ENCODE measurements at regions not wholly inside any gene's neighbourhood (a gene's known extent, or its start where the extent isn't known, plus 50 kb on each side); places are given as distances from the start of the nearest gene placed in this dataset.

- no peak for TF ChIP-seq CTCF (IDR thresholded peaks at IDR 0.05)
Measured at GRCh38 chr10:55348534-55348933, 547.5 kb upstream of the PCDH15 start.

DNA sequence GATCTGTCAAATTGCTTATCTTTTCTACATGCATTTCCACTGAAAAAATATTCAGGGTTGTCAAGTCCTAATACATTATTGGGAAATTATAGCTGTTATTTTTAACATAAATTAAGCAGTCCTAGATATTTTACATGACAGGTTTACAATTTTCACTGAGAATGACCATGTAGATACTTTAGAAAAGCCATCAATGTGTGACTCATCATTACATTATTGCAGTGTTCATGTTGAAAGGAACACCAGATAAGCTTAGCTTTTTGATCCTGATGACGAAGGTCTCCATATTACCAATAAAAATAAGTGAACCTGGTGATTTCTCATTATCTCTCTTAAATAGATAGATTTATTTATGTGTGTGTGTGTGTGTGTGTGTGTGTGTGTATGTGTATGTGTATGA, 529.5 kb upstream of the PCDH15 start:
- no peaks in the 10 kb centered on the region for H3K27me3 ChIP-seq (replicated peaks; ENCODE audit: insufficient read depth)
- H3K9me3 ChIP-seq = no peaks in the 10 kb centered on the region
- TF ChIP-seq CTCF (IDR thresholded peaks at IDR 0.05) = no peak
- H3K4me1 ChIP-seq (ENCODE audit: control insufficient read depth in 1 of 2, low read depth in 2 of 2) = no peaks in the 10 kb centered on the region
- no peak overlapping the region for H3K4me3 ChIP-seq
- ATAC-seq (ENCODE audit: insufficient number of reproducible peaks, low FRiP score, low read depth) (no peak), DNase-seq (ENCODE audit: low spot score) (no peak)
- H3K27ac ChIP-seq = no peak overlapping the region
- H3K36me3 ChIP-seq = no peaks in the 10 kb centered on the region

More at GRCh38 chr10:55348534-55348933, 547.5 kb upstream of the PCDH15 start:
- ATAC-seq (ENCODE audit: insufficient number of reproducible peaks, low FRiP score, low read depth) (no peak), DNase-seq (ENCODE audit: low spot score) (no peak)
- Histone ChIP-seq H3K9me3 (no peaks in the 10 kb centered on the region), H3K36me3 (no peaks in the 10 kb centered on the region), H3K4me1 (ENCODE audit: control insufficient read depth in 1 of 2, low read depth in 2 of 2) (no peaks in the 10 kb centered on the region), H3K27me3 (replicated peaks; ENCODE audit: insufficient read depth) (no peaks in the 10 kb centered on the region), H3K4me3 (no peak overlapping the region), H3K27ac (no peak overlapping the region)

GRCh38 chr10:55329796-55330195, 528.8 kb upstream of the PCDH15 start:
- Histone ChIP-seq H3K27me3 (replicated peaks; ENCODE audit: insufficient read depth) (no peaks in the 10 kb centered on the region), H3K27ac (no peak overlapping the region), H3K4me1 (ENCODE audit: control insufficient read depth in 1 of 2, low read depth in 2 of 2) (no peaks in the 10 kb centered on the region), H3K36me3 (no peaks in the 10 kb centered on the region), H3K9me3 (no peaks in the 10 kb centered on the region), H3K4me3 (no peak overlapping the region)
- ATAC-seq (ENCODE audit: insufficient number of reproducible peaks, low FRiP score, low read depth) (no peak), DNase-seq (ENCODE audit: low spot score) (no peak)
- TF ChIP-seq CTCF (IDR thresholded peaks at IDR 0.05) = no peak

- Histone ChIP-seq H3K36me3 (no peaks in the 10 kb centered on the region), H3K27ac (no peak overlapping the region), H3K4me3 (no peak overlapping the region), H3K4me1 (ENCODE audit: control insufficient read depth in 1 of 2, low read depth in 2 of 2) (no peaks in the 10 kb centered on the region), H3K27me3 (replicated peaks; ENCODE audit: insufficient read depth) (no peaks in the 10 kb centered on the region), H3K9me3 (no peaks in the 10 kb centered on the region)
- no peak for ATAC-seq (ENCODE audit: insufficient number of reproducible peaks, low FRiP score, low read depth)
- TF ChIP-seq CTCF (IDR thresholded peaks at IDR 0.05) = no peak
- DNase-seq (ENCODE audit: low spot score) = no peak
Measured at GRCh38 chr10:55320187-55320700, 519.2 kb upstream of the PCDH15 start.

DNA sequence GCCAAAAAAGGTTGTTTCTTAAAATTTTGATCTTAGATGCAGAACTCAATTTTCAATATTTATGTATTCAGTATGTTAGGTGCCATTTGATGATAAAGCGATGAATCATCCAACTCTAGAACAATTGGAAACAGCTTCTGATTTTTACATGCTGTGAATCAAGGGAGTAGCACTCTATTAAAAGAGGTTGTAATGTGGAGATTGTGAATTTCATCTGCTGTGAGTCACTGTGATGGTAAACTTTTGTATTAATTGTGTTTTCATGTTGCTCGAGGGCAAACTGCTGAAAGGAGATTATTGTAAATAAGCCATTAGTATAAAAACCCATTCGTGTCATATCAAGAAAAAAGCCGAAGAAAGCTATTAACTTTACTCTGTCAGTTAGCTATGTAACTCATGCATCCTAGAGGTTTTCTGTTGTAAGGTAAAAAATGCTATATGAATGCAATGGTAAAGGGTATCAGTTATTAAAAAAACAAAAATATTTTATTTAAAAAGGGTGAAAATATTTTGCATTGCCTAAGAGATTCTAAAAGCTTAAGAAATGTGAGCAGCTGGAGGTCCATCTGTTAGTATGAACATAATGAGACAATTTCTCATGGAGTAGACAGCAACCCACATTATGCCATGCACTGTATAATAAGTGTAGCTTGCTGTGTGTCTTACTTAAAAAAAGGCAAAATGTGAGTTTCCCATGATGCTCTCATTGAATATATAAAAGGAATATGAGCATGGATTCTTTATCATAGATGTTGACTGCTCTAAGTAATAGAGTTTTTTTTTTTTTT, 511.0 kb upstream of the PCDH15 start:
- ATAC-seq (ENCODE audit: insufficient number of reproducible peaks, low FRiP score, low read depth) = no peak
- Histone ChIP-seq H3K27ac (no peak overlapping the region), H3K4me1 (ENCODE audit: control insufficient read depth in 1 of 2, low read depth in 2 of 2) (no peaks in the 10 kb centered on the region), H3K27me3 (replicated peaks; ENCODE audit: insufficient read depth) (no peaks in the 10 kb centered on the region), H3K4me3 (no peak overlapping the region), H3K9me3 (no peaks in the 10 kb centered on the region), H3K36me3 (no peaks in the 10 kb centered on the region)
- TF ChIP-seq CTCF (IDR thresholded peaks at IDR 0.05) = no peak
- no peak for DNase-seq (ENCODE audit: low spot score)
